DOHH2 (cell line): ENCODE measurements at regions not wholly inside any gene's neighbourhood (a gene's known extent, or its start where the extent isn't known, plus 50 kb on each side); places are given as distances from the start of the nearest gene placed in this dataset.

ENCODE experiments used
- H3F3A ChIP-seq: fragments of 200-600 bp; sonication (generic), shearing (Covaris generic); 2 replicates; pipeline ENCODE4 v1.6.0; 2016; ENCODE audit warnings: antibody characterized with exemption, mild to moderate bottlenecking; ENCODE audit not compliant: control insufficient read depth, insufficient read depth
- H3K27ac ChIP-seq: fragments of 200-600 bp; sonication (generic); 2 replicates; pipeline ENCODE4 v1.5.1; 2014; ENCODE audit warnings: low read depth, mild to moderate bottlenecking, low read length, moderate library complexity
- H3K27me3 ChIP-seq: fragments of 200-600 bp; sonication (generic); 2 replicates; pipeline ENCODE4 v1.6.1; 2014; ENCODE audit warnings: mild to moderate bottlenecking, low read length, mixed read lengths; ENCODE audit not compliant: control insufficient read depth
- H3K36me3 ChIP-seq: fragments of 200-600 bp; sonication (generic); 2 replicates; pipeline ENCODE4 v1.6.1; 2014; ENCODE audit warnings: mild to moderate bottlenecking, low read length, moderate library complexity, mixed read lengths; ENCODE audit not compliant: control insufficient read depth
- H3K4me1 ChIP-seq: fragments of 200-600 bp; sonication (generic); 2 replicates; pipeline ENCODE4 v1.6.1; 2014; ENCODE audit warnings: mild to moderate bottlenecking, low read length, mixed read lengths; ENCODE audit not compliant: control insufficient read depth
- H3K4me2 ChIP-seq: fragments of 200-600 bp; sonication (generic); 2 replicates; pipeline ENCODE4 v1.6.0; 2014; ENCODE audit warnings: mild to moderate bottlenecking, low read length, moderate library complexity
- H3K4me3 ChIP-seq: fragments of 200-600 bp; sonication (generic); 2 replicates; pipeline ENCODE4 v1.5.1; 2014; ENCODE audit warnings: mild to moderate bottlenecking, low read length, mixed read lengths
- H3K79me2 ChIP-seq: fragments of 200-600 bp; sonication (generic); 2 replicates; pipeline ENCODE4 v1.6.1; 2014; ENCODE audit warnings: mild to moderate bottlenecking, low read length, mixed read lengths; ENCODE audit not compliant: control insufficient read depth
- H3K9me2 ChIP-seq: fragments of 200-600 bp; sonication (generic); replicated peaks from 2 replicates; pipeline ENCODE4 v1.6.1; 2014; ENCODE audit warnings: mild to moderate bottlenecking, low read length, mixed read lengths; ENCODE audit not compliant: control insufficient read depth
- H3K9me3 ChIP-seq: fragments of 200-600 bp; sonication (generic); 2 replicates; pipeline ENCODE4 v1.6.1; 2014; ENCODE audit warnings: antibody characterized with exemption, low read length, mixed read lengths; ENCODE audit not compliant: control insufficient read depth, insufficient read depth
- H4K20me1 ChIP-seq: fragments of 200-600 bp; sonication (generic); 2 replicates; pipeline ENCODE4 v1.6.0; 2014; ENCODE audit warnings: low read depth, mild to moderate bottlenecking, antibody characterized with exemption, low read length, moderate library complexity; ENCODE audit not compliant: control insufficient read depth, insufficient read depth
- CTCF ChIP-seq: fragments of 200-600 bp; sonication (generic); IDR thresholded peaks from one replicate; pipeline ENCODE4 v1.5.1; 2014; ENCODE audit warnings: antibody characterized with exemption, mild to moderate bottlenecking, low read depth, low read length; ENCODE audit not compliant: poor library complexity, severe bottlenecking
- EZH2phosphoT487 ChIP-seq: fragments of 200-600 bp; sonication (generic); IDR thresholded peaks from 2 replicates; pipeline ENCODE4 v1.6.1; 2017; ENCODE audit warnings: borderline replicate concordance, mild to moderate bottlenecking, antibody characterized with exemption, low read length, moderate library complexity, mixed read lengths

GRCh38 chr17:69962436-69962995 lies 112.5 kb upstream of the KCNJ16 start:
- H3K4me1 ChIP-seq: no peaks in the 10 kb centered on the region
- no peak overlapping the region for H3K4me2 ChIP-seq
- TF ChIP-seq CTCF (no peak), EZH2phosphoT487 (no peak)
- no peak overlapping the region for H3K27ac ChIP-seq
- H3K36me3 ChIP-seq: no peaks in the 10 kb centered on the region
- H3K79me2 ChIP-seq: no peaks in the 10 kb centered on the region
- no peak overlapping the region for H3K4me3 ChIP-seq
- no peaks in the 10 kb centered on the region for H4K20me1 ChIP-seq
- no peaks in the 10 kb centered on the region for H3K27me3 ChIP-seq
- H3K9me3 ChIP-seq: no peaks in the 10 kb centered on the region
- no peaks in the 10 kb centered on the region for H3F3A ChIP-seq
- H3K9me2 ChIP-seq: no peaks in the 10 kb centered on the region

DNA sequence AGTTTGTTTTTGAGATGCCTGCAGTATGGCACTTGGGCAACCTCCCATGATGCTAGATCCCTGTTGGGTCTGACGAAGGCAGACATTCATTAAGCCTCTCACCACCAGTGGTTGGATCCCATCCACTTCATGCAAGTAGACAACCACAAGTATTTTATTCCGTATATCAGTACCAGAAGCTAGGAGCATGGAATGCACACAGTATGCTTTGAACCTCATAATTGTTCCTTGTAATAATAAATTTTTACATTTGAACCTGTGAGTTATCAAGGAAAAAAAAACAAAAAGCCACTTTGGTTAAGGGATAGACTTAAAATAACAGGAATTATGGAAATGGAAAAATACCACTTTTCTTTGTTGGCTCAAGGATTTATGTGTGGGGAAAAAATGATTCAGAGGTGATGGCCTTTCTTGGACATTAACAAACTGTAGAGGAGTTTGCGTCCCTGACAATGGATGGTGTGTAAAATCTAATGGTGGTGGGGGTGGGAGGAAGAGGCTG lies 107.1 kb upstream of the KCNJ16 start:
- no peak overlapping the region for H3K4me2 ChIP-seq
- H3K9me3 ChIP-seq: no peaks in the 10 kb centered on the region
- no peaks in the 10 kb centered on the region for H3K9me2 ChIP-seq
- no peaks in the 10 kb centered on the region for H3K27me3 ChIP-seq
- H4K20me1 ChIP-seq: no peaks in the 10 kb centered on the region
- no peaks in the 10 kb centered on the region for H3K4me1 ChIP-seq
- no peak for TF ChIP-seq EZH2phosphoT487
- H3K79me2 ChIP-seq: no peaks in the 10 kb centered on the region
- no peaks in the 10 kb centered on the region for H3F3A ChIP-seq
- no peak overlapping the region for H3K4me3 ChIP-seq
- no peak overlapping the region for H3K27ac ChIP-seq
- no peaks in the 10 kb centered on the region for H3K36me3 ChIP-seq

DNA sequence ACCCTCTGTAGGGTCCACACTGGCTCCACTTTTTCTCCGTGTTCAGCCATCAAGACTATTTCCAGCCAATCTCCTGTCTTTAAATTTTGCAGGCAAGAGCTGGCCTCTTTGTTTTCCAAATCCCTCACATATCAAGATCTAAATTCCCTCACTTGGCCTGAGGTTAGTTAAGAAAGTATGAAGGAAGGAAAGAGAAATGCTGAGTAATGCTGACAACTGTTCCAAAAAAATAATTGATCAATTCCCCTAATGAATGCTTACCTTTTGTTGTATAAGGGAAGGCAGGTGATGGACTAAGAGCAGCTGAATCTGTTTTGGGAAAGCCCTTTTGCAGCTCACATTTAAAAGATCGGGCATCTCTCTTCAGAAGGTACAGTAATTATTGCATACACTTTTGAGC lies 105.1 kb upstream of the KCNJ16 start:
- Histone ChIP-seq H3K9me3 (no peaks in the 10 kb centered on the region), H3K4me3 (no peak overlapping the region), H3K4me1 (no peaks in the 10 kb centered on the region), H3K27ac (no peak overlapping the region), H3F3A (no peaks in the 10 kb centered on the region), H4K20me1 (no peaks in the 10 kb centered on the region), H3K36me3 (no peaks in the 10 kb centered on the region), H3K9me2 (no peaks in the 10 kb centered on the region), H3K79me2 (no peaks in the 10 kb centered on the region), H3K27me3 (no peaks in the 10 kb centered on the region), H3K4me2 (no peak overlapping the region)
- TF ChIP-seq CTCF: no peak
- TF ChIP-seq EZH2phosphoT487: no peak

GRCh38 chr17:69972251-69972650 lies 102.8 kb upstream of the KCNJ16 start:
- TF ChIP-seq EZH2phosphoT487: no peak
- TF ChIP-seq CTCF: no peak

More at GRCh38 chr17:69972251-69972650, 102.8 kb upstream of the KCNJ16 start:
- no peaks in the 10 kb centered on the region for H4K20me1 ChIP-seq
- H3K4me3 ChIP-seq: no peak overlapping the region
- no peaks in the 10 kb centered on the region for H3K79me2 ChIP-seq
- H3K9me3 ChIP-seq: no peaks in the 10 kb centered on the region
- H3K9me2 ChIP-seq: no peaks in the 10 kb centered on the region
- H3K4me1 ChIP-seq: no peaks in the 10 kb centered on the region
- no peak overlapping the region for H3K27ac ChIP-seq
- H3K4me2 ChIP-seq: no peak overlapping the region
- H3F3A ChIP-seq: no peaks in the 10 kb centered on the region
- no peaks in the 10 kb centered on the region for H3K36me3 ChIP-seq
- H3K27me3 ChIP-seq: no peaks in the 10 kb centered on the region
